DOHH2 (cell line): ENCODE measurements at regions not wholly inside any gene's neighbourhood (a gene's known extent, or its start where the extent isn't known, plus 50 kb on each side); places are given as distances from the start of the nearest gene placed in this dataset.
"Not testable (repeated sequence)": the region's sequence is repeated elsewhere in the genome, so short reads cannot be mapped to it uniquely, and the experiment has no call there.

Source experiments
- CTCF ChIP-seq: fragments of 200-600 bp; sonication (generic); IDR thresholded peaks from one replicate; pipeline ENCODE4 v1.5.1; 2014; ENCODE audit warnings: antibody characterized with exemption, mild to moderate bottlenecking, low read depth, low read length; ENCODE audit not compliant: poor library complexity, severe bottlenecking
- EZH2phosphoT487 ChIP-seq: fragments of 200-600 bp; sonication (generic); IDR thresholded peaks from 2 replicates; pipeline ENCODE4 v1.6.1; 2017; ENCODE audit warnings: borderline replicate concordance, mild to moderate bottlenecking, antibody characterized with exemption, low read length, moderate library complexity, mixed read lengths

DNA sequence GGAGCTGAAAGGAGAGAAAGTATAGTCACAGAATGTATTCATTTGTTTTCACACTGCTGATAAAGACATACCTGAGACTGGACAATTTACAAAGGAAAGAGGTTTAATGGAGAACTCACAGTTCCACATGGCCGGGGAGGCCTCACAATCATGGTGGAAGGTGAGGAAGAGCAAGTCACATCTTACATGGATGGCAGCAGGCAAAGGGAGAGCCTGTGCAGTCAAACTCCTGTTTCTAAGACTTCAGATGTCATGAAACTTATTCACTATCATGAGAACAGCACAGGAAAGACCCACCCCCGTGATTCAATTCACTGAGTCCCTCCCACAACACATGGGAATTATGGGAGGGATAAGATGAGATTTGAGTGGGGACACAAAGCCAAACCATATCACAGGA lies 224.7 kb downstream of the LNPK start:
- not testable (repeated sequence) for TF ChIP-seq CTCF, EZH2phosphoT487
